HEK293T (cell line): ENCODE measurements at regions not wholly inside any gene's neighbourhood (a gene's known extent, or its start where the extent isn't known, plus 50 kb on each side); places are given as distances from the start of the nearest gene placed in this dataset.

Experiments
- ARNT ChIP-seq: fragments of 450-650 bp; IDR thresholded peaks from 2 replicates; pipeline ENCODE4 v1.6.1; 2017; ENCODE audit warnings: mild to moderate bottlenecking
- BHLHE40 ChIP-seq: fragments of 450-650 bp; IDR thresholded peaks from 2 replicates; pipeline ENCODE4 v1.6.1; 2016; ENCODE audit warnings: mild to moderate bottlenecking, moderate library complexity, borderline replicate concordance
- ELF4 ChIP-seq: fragments of 450-650 bp; IDR thresholded peaks from 2 replicates; pipeline ENCODE4 v1.6.1; 2017; ENCODE audit warnings: antibody characterized with exemption
- FOXA1 ChIP-seq: fragments of 450-650 bp; IDR thresholded peaks from 2 replicates; pipeline ENCODE4 v1.6.1; 2016; ENCODE audit warnings: mild to moderate bottlenecking
- FOXM1 ChIP-seq: fragments of 450-650 bp; IDR thresholded peaks from 2 replicates; pipeline ENCODE4 v1.6.1; 2017; ENCODE audit warnings: mild to moderate bottlenecking, borderline replicate concordance
- HDGF ChIP-seq: fragments of 450-650 bp; IDR thresholded peaks from 2 replicates; pipeline ENCODE4 v1.6.1; 2017; ENCODE audit warnings: antibody characterized with exemption, borderline replicate concordance
- L3MBTL2 ChIP-seq: fragments of 450-650 bp; conservative IDR thresholded peaks from 2 replicates; pipeline ENCODE4 v1.6.1; 2016; ENCODE audit warnings: mild to moderate bottlenecking
- LEF1 ChIP-seq: fragments of 450-650 bp; IDR thresholded peaks from 2 replicates; pipeline ENCODE4 v1.6.1; 2017; ENCODE audit warnings: mild to moderate bottlenecking, borderline replicate concordance
- NFRKB ChIP-seq: fragments of 450-650 bp; IDR thresholded peaks from 2 replicates; pipeline ENCODE4 v1.6.1; 2016; ENCODE audit warnings: mild to moderate bottlenecking, moderate library complexity
- SP1 ChIP-seq: fragments of 450-650 bp; IDR thresholded peaks from 2 replicates; pipeline ENCODE4 v1.6.1; 2017
- SUZ12 ChIP-seq: fragments of 450-650 bp; IDR thresholded peaks from 2 replicates; pipeline ENCODE4 v1.6.1; 2016; ENCODE audit warnings: mild to moderate bottlenecking
- TARDBP ChIP-seq: fragments of 450-650 bp; IDR thresholded peaks from 2 replicates; pipeline ENCODE4 v1.6.1; 2016
- ZNF384 ChIP-seq: fragments of 450-650 bp; IDR thresholded peaks from 2 replicates; pipeline ENCODE4 v1.6.1; 2016
- TF ChIP-seq, protein P1 (sequence below): fragments of 450-650 bp; IDR thresholded peaks from 2 replicates; pipeline ENCODE4 v1.6.1; 2016

DNA sequence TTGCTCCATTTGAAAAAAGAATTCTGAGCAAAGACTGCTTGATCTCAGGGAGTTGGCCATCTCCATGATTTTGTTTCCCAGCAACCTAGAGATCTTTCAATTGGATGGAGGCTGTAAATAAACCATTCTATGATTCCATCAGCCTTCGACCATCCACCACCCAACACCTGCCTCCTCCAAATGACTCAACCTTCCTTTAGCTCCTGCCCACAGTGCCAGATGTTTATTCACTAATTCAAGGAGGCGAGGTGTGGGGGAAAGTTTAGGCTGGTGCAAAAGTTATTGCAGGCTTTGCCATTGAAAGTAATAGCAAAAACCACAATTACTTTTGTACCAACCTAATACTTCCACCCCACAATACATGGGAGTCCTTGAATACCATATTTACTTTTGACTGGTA, 327.5 kb downstream of the CAAP1 start:
- TF ChIP-seq NFRKB (no peak), FOXM1 (no peak), TARDBP (no peak), SP1 (no peak), BHLHE40 (no peak), L3MBTL2 (no peak), ARNT (no peak), ELF4 (no peak), ZNF384 (no peak), FOXA1 (no peak), HDGF (no peak), LEF1 (no peak), SUZ12 (no peak)
- TF ChIP-seq, protein P1, sequence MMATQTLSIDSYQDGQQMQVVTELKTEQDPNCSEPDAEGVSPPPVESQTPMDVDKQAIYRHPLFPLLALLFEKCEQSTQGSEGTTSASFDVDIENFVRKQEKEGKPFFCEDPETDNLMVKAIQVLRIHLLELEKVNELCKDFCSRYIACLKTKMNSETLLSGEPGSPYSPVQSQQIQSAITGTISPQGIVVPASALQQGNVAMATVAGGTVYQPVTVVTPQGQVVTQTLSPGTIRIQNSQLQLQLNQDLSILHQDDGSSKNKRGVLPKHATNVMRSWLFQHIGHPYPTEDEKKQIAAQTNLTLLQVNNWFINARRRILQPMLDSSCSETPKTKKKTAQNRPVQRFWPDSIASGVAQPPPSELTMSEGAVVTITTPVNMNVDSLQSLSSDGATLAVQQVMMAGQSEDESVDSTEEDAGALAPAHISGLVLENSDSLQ = no peak
